GM12864 (cell line): ENCODE measurements at regions not wholly inside any gene's neighbourhood (a gene's known extent, or its start where the extent isn't known, plus 50 kb on each side); places are given as distances from the start of the nearest gene placed in this dataset.

Experiments used
- DNase-seq: peaks from one replicate; pipeline ENCODE4 v3.0.0-alpha.2; 2011; ENCODE audit warnings: low read depth
- H3K4me3 ChIP-seq: 2 replicates; pipeline ENCODE4 v1.5.1; 2011; ENCODE audit warnings: mild to moderate bottlenecking, low read depth, low read length, control low read depth
- CTCF ChIP-seq: IDR thresholded peaks from 2 replicates; pipeline ENCODE4 v1.5.1; 2011; ENCODE audit warnings: low read depth, mild to moderate bottlenecking, moderate library complexity, low read length, control low read depth, inconsistent platforms; ENCODE audit errors: missing control alignments

- TF ChIP-seq CTCF: no peak
- H3K4me3 ChIP-seq: no peak overlapping the region
- no peak for DNase-seq
These were observed 56.3 kb upstream of the CDH11 start for GRCh38 chr16:65178151-65178550.

- no peak overlapping the region for H3K4me3 ChIP-seq
- DNase-seq: no peak
- no peak for TF ChIP-seq CTCF
These were observed 54.7 kb upstream of the CDH11 start for GRCh38 chr16:65176603-65177002.

GRCh38 chr16:65172356-65172755 is 50.5 kb upstream of the CDH11 start:
- no peak for TF ChIP-seq CTCF
- H3K4me3 ChIP-seq: no peak overlapping the region
- DNase-seq: no peak
